ENCODE measurements at regions not wholly inside any gene's neighbourhood (a gene's known extent, or its start where the extent isn't known, plus 50 kb on each side); places are given as distances from the start of the nearest gene placed in this dataset.
A peak's percentile ranks its signal among the peaks of the same experiment; 100 is the strongest.

DNA sequence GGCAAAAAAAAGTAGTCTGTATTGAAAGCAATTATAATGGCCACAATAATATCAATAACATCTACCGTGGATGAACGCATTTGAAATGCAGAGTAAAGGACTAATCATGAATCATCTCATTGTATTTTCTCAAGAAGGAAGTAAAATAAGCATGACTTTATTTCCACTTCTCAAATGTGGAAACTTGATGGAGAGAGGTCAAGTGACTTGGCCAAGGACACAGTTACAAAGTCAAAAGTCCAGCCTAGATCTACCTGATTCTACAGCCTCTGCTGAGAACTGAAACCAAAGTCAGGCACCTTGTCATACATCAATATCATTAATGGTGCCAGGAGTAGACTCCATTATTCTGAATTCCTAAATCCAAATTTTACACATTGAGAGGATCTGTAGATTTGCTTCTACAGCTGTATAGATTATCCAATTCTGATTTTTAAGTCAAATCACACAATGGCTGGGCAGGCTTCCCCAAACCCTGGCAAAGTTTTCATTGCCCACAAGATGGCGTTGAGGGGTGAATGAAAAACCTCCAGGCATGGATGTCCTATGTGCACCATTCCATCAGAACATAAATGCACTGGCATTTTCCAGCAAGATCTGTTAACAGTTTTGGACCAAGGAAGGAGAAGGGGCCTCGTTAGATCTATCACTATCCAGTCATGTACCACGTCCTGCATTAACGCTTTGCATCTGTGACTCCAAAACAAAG is 423.1 kb downstream of the MAFB start:
- Histone ChIP-seq H3K9me3 (replicated peaks; ENCODE audit: control insufficient read depth, insufficient read depth, low read length) (no peaks in the 10 kb centered on the region), H4K20me1 (replicated peaks; ENCODE audit: control insufficient read depth, extremely low read depth, insufficient read depth, low read length) (no peaks in the 10 kb centered on the region), H3K4me3 (replicated peaks in 1 of 3; ENCODE audit: insufficient read depth in 1 of 3, low read depth in 1 of 3, low read length in 3 of 3) (no peak overlapping the region), H3K27me3 (ENCODE audit: control insufficient read depth in 2 of 2, insufficient read depth in 2 of 2, low read length in 2 of 2) (no peaks in the 10 kb centered on the region), H3K79me2 (ENCODE audit: control insufficient read depth, insufficient read depth, low read length) (no peaks in the 10 kb centered on the region), H3K4me1 (ENCODE audit: control insufficient read depth, extremely low read depth, insufficient read depth, low read length) (peaks cover 18% of the 10 kb centered on the region), H3K27ac (ENCODE audit: insufficient read depth, low read depth, low read length) (no peak overlapping the region), H3K4me2 (ENCODE audit: insufficient read depth, low read length) (peak overlapping the region; percentile 45), H3K36me3 (ENCODE audit: control insufficient read depth in 2 of 2, extremely low read depth in 1 of 2, insufficient read depth in 2 of 2, low read length in 2 of 2) (no peaks in the 10 kb centered on the region), H3K9me1 (replicated peaks; ENCODE audit: control insufficient read depth, extremely low read depth, insufficient read depth, low read length) (no peaks in the 10 kb centered on the region), H3K9ac (replicated peaks; ENCODE audit: extremely low read depth, insufficient read depth, low read length) (no peak overlapping the region), H2AFZ (ENCODE audit: low read depth, low read length) (no peak overlapping the region)
- no TSS peak for BruUV-seq (replicated peaks)
- TF ChIP-seq JUN (IDR thresholded peaks at IDR 0.05; ENCODE audit: borderline replicate concordance, insufficient read depth, insufficient read length, low read depth): peak; percentile 36
- peak; percentile 68 for TF ChIP-seq FOS (IDR thresholded peaks at IDR 0.05; ENCODE audit: borderline replicate concordance, insufficient read depth, low read length)
- TF ChIP-seq MYC (IDR thresholded peaks at IDR 0.05; ENCODE audit: low read depth, low read length): no peak
- TF ChIP-seq, protein P1, sequence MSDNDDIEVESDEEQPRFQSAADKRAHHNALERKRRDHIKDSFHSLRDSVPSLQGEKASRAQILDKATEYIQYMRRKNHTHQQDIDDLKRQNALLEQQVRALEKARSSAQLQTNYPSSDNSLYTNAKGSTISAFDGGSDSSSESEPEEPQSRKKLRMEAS (IDR thresholded peaks at IDR 0.05; ENCODE audit: insufficient read depth, insufficient read length): no peak
- TF ChIP-seq GATA2 (IDR thresholded peaks at IDR 0.05; ENCODE audit: insufficient read depth, insufficient read length, low read depth, low read length): peak; percentile 61
- TF ChIP-seq, protein P2, sequence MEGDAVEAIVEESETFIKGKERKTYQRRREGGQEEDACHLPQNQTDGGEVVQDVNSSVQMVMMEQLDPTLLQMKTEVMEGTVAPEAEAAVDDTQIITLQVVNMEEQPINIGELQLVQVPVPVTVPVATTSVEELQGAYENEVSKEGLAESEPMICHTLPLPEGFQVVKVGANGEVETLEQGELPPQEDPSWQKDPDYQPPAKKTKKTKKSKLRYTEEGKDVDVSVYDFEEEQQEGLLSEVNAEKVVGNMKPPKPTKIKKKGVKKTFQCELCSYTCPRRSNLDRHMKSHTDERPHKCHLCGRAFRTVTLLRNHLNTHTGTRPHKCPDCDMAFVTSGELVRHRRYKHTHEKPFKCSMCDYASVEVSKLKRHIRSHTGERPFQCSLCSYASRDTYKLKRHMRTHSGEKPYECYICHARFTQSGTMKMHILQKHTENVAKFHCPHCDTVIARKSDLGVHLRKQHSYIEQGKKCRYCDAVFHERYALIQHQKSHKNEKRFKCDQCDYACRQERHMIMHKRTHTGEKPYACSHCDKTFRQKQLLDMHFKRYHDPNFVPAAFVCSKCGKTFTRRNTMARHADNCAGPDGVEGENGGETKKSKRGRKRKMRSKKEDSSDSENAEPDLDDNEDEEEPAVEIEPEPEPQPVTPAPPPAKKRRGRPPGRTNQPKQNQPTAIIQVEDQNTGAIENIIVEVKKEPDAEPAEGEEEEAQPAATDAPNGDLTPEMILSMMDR (IDR thresholded peaks at IDR 0.05; ENCODE audit: extremely low read depth in 1 of 2, insufficient read depth in 1 of 2, low read depth in 1 of 2, low read length in 2 of 2): peak in 1 of 2 donors; percentile 40
- intact Hi-C loops (cut with micrococcal nuclease) (loop anchor here (1.0 to 5.0 kb wide), 2 partner anchors 266 to 423 kb away; partner anchors contain the start of gene MAFB), dilution Hi-C loops (cut with MboI; ENCODE audit: extremely low pct_ligation_motif_present, low sequenced_read_pairs) (no loop called here)
- FAIRE-seq: peak; percentile 92
- POLR2A ChIA-PET: no interaction called here
- CTCF ChIA-PET: interaction anchor here (0.8 to 1.6 kb wide), 3 partner anchors 13 to 424 kb away, joined by 3 to 8 read pairs (median 5); partner anchors contain the start of gene MAFB
- peak; percentile 58 for DNase-seq (ENCODE audit: low read depth, low spot score)
